ENCODE measurements at regions not wholly inside any gene's neighbourhood (a gene's known extent, or its start where the extent isn't known, plus 50 kb on each side); places are given as distances from the start of the nearest gene placed in this dataset.
"Not testable (repeated sequence)": the region's sequence is repeated elsewhere in the genome, so short reads cannot be mapped to it uniquely, and the experiment has no call there.

DNA sequence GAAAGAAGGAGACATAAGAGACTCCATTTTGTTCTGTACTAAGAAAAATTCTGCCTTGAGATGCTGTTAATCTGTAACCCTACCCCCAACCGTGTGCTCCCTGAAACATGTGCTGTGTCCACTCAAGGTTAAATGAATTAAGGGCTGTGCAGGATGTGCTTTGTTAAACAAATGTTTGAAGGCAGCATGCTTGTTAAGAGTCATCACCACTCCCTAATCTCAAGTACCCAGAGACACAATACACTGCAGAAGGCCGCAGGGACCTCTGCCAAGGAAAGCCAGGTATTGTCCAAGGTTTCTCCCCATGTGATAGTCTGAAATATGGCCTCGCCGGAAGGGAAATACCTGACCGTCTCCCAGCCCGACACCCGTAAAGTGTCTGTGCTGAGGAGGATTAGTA is 152.4 kb upstream of the NOTCH2NLA start:
- not testable (repeated sequence) for TF ChIP-seq CTCF (IDR thresholded peaks at IDR 0.05; ENCODE audit: extremely low read depth in 1 of 2, insufficient read depth in 1 of 2, low read depth in 1 of 2, low read length in 2 of 2); POLR2A (IDR thresholded peaks at IDR 0.05; ENCODE audit: low read depth, low read length); FOS (IDR thresholded peaks at IDR 0.05; ENCODE audit: borderline replicate concordance, insufficient read depth, low read length); EZH2 (IDR thresholded peaks at IDR 0.05; ENCODE audit: borderline replicate concordance, low read depth, low read length, severe bottlenecking); MYC (IDR thresholded peaks at IDR 0.05; ENCODE audit: low read depth, low read length)
